ENCODE measurements at regions not wholly inside any gene's neighbourhood (a gene's known extent, or its start where the extent isn't known, plus 50 kb on each side); places are given as distances from the start of the nearest gene placed in this dataset.

- TF ChIP-seq POLR2A (IDR thresholded peaks at IDR 0.05) = no peak
- no peak for TF ChIP-seq CTCF (IDR thresholded peaks at IDR 0.05)
Observed at GRCh38 chr10:2813693-2814092, 253.7 kb upstream of the PFKP start.

Measured in right lobe of liver (tissue), 4 donors.